ENCODE measurements at regions not wholly inside any gene's neighbourhood (a gene's known extent, or its start where the extent isn't known, plus 50 kb on each side); places are given as distances from the start of the nearest gene placed in this dataset.
"Not testable (repeated sequence)": the region's sequence is repeated elsewhere in the genome, so short reads cannot be mapped to it uniquely, and the experiment has no call there.

- no peak for DNase-seq (ENCODE audit: low read depth in 2 of 2)
Observed at GRCh38 chr6:140779991-140780596, 1352.6 kb upstream of the GJE1 start.

DNA sequence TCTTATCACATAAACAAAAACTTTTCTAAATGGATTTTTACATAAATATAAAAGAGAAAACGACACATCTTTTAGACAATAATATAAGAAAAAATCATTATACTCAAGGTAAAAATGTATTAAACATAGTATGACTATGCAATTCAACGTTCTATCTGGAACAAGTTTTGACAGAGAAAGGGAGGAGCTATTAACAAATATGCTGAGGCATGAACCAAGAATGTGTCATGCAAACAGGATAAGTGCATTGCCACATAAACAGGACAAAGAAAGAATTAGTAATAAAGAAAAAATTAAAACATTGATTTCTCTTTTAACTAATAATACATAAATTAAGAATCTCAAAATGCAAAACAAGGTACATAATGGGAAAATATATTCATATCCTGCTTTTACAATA, 1353.4 kb upstream of the GJE1 start:
- DNase-seq (ENCODE audit: low read depth in 2 of 2), result no peak

- DNase-seq (ENCODE audit: low read depth in 2 of 2), result no peak
Observed at GRCh38 chr6:140777780-140778179, 1354.9 kb upstream of the GJE1 start.

GRCh38 chr6:140775061-140775460, 1357.7 kb upstream of the GJE1 start:
- no peak for DNase-seq (ENCODE audit: low read depth in 2 of 2)

DNA sequence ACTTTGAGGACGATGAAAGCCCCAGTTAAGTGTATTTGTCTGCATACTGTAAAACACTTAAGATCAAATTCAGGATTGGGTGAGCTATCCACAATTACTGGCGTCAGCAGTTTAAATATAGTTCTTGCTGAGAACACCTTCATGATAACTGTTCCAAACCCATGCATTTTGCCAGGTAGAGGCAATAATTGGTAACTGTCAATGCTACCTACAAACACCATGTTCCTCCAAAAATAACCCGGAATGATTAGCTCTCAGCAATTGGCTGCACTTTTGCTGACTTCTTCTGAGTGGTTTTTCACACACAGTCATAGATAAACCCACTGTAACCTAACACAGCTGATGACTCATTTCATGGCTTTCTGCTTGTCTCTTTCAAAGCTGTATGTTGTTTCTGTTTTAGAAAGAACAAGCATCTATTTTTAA, 1358.6 kb upstream of the GJE1 start:
- peak; percentile 70 to 86 for DNase-seq (ENCODE audit: low read depth in 2 of 2)

DNA sequence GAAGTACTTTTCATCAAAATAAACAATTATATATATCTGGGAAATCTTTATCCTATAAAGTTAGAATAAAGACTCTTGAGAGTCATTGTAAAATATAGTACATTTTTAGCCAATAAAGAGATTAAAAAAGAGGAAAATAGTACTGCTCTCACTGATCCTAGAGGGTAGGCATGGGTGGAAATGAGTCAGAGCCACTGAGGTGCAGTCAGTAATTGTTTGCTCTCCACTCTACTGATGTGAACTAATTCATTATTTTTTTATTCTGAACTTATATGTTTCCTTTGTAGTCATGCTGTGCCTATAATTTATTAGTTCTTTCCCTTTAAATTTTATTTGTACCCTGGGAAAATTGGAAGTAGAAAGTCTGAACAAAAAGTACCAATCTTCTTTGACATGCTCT, 1359.4 kb upstream of the GJE1 start:
- DNase-seq (ENCODE audit: low read depth in 2 of 2), result peak; percentile 74 to 86

DNA sequence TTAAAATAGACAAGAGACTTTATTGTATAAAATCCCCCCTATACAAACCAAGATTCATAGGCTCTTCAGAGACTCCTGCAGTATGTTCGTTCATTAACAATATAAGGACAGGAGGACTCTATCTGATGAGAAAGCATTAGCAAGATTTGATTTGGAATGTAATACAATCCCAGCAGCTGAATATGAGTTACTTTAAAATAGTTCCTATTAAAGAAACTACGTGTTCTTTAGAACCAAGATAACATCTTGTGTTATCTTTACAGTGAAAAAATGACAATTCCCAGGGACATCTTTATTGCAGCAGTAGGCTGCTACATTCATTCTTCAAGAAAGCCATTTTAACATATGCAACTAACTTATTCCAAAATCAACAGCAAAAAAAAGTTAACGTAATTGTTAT, 1360.1 kb upstream of the GJE1 start:
- DNase-seq (ENCODE audit: low read depth in 2 of 2), result no peak

GRCh38 chr6:140768133-140768532, 1364.6 kb upstream of the GJE1 start:
- DNase-seq (ENCODE audit: low read depth in 2 of 2), result no peak

GRCh38 chr6:140766999-140767398, 1365.7 kb upstream of the GJE1 start:
- no peak for DNase-seq (ENCODE audit: low read depth in 2 of 2)

- no peak for DNase-seq (ENCODE audit: low read depth in 2 of 2)
Observed at GRCh38 chr6:140758169-140758877, 1374.4 kb upstream of the GJE1 start.

DNA sequence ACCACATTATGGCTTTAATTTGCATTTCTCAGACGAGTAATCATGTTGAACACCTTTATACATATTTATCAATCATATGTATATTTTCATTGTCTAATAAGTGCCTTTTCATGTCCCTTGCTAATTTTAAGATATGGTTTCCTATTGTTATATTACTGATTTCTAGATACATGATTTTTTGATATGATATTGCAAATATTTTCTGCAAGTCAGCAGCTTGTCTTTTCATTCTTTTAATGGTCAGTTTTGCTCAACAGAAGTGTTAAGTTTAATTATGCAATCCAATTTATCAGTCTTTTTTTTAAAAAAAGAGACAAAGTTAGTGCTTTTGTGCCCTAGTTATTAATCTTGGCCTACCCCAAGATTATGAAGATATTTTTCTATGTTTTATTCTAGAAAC, 1377.8 kb upstream of the CITED2 start:
- DNase-seq (ENCODE audit: low read depth in 2 of 2), result no peak

DNA sequence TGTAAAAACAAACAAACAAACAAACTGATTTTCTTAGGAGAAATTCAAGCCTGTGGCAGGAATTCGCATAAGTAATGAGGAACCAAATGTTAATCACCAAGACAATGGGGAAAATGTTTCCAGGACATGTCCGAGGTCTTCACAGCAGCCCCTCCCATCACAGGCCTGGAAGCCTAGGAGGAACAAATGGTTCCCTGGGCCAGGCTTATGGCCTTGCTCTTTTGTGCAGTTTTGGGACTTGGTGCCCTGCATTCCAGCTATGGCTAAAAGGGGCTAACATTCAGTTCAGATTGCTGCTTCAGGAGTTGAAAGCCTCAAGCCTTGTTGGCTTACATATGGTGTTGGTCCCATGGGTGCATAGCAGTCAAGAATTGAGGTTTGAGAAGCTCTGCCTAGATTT, 1372.7 kb upstream of the CITED2 start:
- DNase-seq (ENCODE audit: low read depth in 2 of 2), result no peak

DNA sequence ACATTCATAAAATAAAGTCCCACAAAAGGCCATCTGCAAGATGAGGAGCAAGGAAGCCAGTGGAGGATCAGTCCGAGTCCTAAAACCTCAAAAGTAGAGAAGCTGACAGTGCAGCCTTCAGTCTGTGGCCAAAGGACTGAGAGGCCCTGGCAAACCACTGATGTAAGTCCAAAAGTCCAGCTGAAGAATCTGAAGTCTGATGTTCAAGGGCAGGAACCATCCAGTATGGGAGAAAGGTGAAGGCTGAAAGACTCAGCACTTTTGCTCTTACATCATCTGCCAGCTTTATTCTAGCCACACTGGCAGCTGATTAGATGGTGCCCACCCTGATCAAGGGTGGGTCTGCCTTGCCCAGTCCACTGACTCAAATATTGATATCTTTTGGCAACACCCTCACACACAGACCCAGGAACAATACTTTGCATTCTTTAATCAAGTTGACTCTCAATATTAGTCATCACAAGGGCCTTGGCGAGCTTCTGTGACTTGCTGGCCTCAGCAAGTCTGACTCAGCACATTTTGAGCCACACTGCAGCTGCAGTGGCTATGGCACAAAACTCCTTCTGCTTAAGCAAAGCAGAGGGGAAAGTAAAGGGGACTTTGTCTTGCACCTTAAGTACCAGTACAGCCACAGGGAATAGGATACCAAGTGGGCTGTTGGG, 1370.3 kb upstream of the CITED2 start:
- peak in 1 of 2 donors; percentile 41 for DNase-seq (ENCODE audit: low read depth in 2 of 2)

DNA sequence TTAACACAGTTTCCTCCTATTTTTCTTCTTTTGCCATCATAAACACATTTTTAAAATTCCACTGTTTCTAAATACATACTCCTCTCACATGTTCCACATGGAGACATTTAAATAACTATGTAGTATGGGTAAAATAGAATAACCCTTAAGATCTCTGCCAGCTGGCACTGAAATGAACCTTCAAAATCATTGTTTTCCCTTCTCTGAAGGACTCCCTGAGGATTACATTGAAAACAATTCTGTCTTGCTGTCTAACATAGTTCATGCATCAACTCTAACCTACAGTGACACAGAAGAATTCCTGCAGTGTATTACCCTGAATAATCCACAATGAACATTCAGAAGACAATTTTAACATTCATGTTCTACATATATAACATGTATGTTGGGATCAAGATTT, 1361.8 kb upstream of the CITED2 start:
- DNase-seq (ENCODE audit: low read depth in 2 of 2), result peak in 1 of 2 donors; percentile 1

DNA sequence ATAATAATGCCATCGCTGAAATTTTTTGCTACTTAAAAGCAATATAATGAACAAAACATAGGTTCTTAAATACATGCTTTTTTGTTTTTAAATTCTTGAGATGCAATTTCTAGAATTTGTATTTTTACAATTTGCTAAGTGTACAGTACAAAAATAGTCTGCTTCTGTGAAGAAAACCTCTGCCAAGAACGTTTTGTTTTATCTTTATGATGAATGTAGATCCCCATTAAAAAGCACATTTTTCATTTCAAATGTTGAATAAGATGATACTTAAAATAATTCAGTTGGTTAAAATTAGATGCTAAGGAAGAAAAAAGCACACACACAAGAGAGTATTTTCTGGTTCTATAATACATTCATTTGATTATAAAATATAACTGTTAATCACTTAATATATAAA, 1358.5 kb upstream of the CITED2 start:
- DNase-seq (ENCODE audit: low read depth in 2 of 2), result no peak

DNA sequence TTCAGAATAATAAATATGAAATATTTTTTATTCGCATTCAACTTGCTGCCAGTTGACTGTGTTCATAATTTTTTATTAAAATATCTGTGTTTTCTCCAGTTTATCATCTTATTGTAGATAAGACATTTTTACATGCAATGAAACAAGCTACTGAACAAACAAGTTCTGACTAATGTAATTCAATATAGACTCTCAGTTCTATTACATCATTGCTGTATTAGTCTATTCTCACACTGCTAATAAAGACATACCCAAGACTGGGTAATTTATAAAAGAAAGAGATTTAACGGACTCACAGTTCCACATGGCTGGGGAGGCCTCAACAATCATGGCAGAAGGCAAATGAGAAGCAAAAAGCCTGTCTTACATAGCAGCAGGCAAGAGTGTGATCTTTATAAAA, 1357.7 kb upstream of the CITED2 start:
- no peak for DNase-seq (ENCODE audit: low read depth in 2 of 2)

GRCh38 chr6:140731741-140732140, 1357.3 kb upstream of the CITED2 start:
- DNase-seq (ENCODE audit: low read depth in 2 of 2), result no peak

DNA sequence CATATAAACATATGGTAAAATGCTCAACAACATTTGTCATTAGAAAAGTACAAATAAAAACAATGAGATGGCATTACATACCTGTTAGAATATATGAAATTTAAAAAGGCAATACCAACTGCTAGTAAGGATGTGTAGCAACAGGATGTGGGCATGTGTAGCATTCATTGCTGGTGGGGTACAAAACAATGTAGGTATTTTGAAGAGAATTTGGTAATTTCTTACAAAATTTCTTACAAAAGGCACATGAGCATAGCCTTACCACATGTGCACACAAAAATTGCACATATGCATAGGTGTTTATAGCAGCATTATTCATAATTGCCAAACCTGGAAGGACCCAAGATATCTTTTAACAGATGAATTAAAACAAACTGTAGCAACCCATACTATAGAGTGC, 1355.1 kb upstream of the CITED2 start:
- DNase-seq (ENCODE audit: low read depth in 2 of 2), result no peak

- no peak for DNase-seq (ENCODE audit: low read depth in 2 of 2)
Observed at GRCh38 chr6:140718021-140718420, 1343.6 kb upstream of the CITED2 start.

DNA sequence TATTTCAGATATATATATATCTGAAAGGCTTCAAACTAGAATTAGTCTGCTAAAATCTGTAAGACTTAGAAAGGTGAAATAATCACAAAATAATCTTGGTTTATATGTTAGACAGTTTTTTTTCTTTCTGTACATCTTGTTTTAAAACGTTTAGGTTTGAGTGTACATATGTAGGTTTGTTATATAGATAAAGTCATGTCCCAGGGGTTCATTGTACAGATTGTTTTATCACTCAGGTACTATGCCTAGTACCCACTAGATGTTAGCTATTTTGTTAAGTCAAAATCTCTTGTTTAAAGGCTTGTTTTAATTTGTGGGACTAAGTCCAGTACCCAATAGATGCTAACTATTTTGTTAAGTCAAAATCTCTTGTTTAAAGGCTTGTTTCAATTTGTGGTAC, 1339.0 kb upstream of the CITED2 start:
- DNase-seq (ENCODE audit: low read depth in 2 of 2), result no peak

DNA sequence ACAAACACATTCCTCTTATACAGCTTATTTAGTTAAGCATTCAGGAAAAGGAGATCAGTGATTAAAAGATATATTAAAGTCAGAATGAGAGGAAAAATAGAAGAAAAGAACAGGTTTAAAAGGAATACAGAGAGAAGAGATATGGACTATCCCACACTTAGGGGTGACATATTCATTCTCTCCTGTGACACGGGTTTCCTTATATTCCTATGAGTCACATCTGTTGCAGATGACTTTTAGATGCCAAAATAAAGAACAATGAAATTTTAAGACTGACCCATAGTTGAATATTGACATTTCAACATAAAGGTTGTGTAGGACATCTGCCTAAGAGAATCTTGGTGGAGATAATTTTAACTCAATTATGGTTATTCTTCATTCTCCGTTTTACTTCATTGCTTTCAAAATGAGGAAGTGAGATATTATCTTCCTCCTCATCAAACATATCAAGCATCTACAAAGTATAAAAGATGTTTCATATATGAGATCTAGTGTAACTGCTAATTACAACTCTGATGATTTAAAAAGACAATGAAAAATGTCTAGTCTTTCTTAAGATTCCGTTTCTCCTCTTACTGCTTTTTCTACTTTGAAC, 1336.7 kb upstream of the CITED2 start:
- DNase-seq (ENCODE audit: low read depth in 2 of 2), result peak; percentile 13 to 47

DNA sequence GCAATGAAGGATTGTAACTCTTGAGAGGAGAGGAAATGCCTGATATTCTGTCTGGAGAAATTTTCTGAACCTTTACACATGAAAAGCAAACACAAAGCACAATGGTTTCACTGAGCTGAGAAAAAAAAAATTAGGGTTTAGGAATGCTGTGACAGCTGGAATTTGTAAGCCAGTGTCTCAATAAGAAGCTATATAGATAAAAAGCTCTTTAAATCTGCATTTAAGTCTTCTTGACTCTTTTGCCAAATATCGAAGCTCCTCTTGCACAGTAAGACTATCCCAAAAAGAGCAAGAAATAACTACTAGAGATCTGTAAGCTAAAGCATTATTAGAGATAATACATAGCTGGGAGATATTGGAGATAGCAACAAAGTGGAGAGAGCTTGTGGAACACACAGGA, 1334.0 kb upstream of the CITED2 start:
- no peak for DNase-seq (ENCODE audit: low read depth in 2 of 2)

DNA sequence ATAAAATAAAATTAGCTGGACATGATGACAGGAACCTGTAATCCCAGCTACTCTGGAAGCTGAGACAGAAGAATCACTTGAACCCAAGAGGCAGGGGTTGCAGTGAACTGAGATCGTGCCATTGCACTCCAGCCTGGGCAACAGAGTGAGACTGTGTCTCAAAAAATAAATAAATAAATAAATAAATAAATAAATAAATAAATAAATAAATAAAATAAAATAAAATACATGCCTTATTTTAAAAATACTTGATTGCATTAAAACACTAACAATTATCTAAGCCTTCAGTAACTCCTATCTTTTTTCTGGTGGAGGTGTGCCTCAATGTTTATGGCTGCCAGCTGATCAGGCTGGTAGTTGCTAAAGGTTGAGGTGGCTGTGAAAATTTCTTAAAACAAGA, 1329.6 kb upstream of the CITED2 start:
- DNase-seq (ENCODE audit: low read depth in 2 of 2), result not testable (repeated sequence)

Data from lung microvascular endothelial cell (primary cell).